ENCODE measurements at regions not wholly inside any gene's neighbourhood (a gene's known extent, or its start where the extent isn't known, plus 50 kb on each side); places are given as distances from the start of the nearest gene placed in this dataset.

- H3K36me3 ChIP-seq = no peaks in the 10 kb centered on the region
- no peak overlapping the region for H3K4me3 ChIP-seq
- no peaks in the 10 kb centered on the region for H3K27me3 ChIP-seq
- H3K9me3 ChIP-seq = no peaks in the 10 kb centered on the region
- TF ChIP-seq CTCF (IDR thresholded peaks at IDR 0.05) = no peak
- H3K27ac ChIP-seq = no peak overlapping the region
- H3K4me1 ChIP-seq = no peaks in the 10 kb centered on the region
- DNase-seq (ENCODE audit: low spot score) = no peak
These were observed 1767.7 kb downstream of the EFNA5 start for GRCh38 chr5:105903069-105903468.

- Histone ChIP-seq H3K4me1 (no peaks in the 10 kb centered on the region), H3K4me3 (no peak overlapping the region), H3K27me3 (no peaks in the 10 kb centered on the region), H3K9me3 (no peaks in the 10 kb centered on the region), H3K27ac (no peak overlapping the region), H3K36me3 (no peaks in the 10 kb centered on the region)
- DNase-seq (ENCODE audit: low spot score) = no peak
- no peak for TF ChIP-seq CTCF (IDR thresholded peaks at IDR 0.05)
These were observed 1771.0 kb downstream of the EFNA5 start for GRCh38 chr5:105899726-105900125.

- TF ChIP-seq CTCF (IDR thresholded peaks at IDR 0.05) = no peak
- no peak for DNase-seq (ENCODE audit: low spot score)
- H3K36me3 ChIP-seq = no peaks in the 10 kb centered on the region
- no peaks in the 10 kb centered on the region for H3K4me1 ChIP-seq
- no peaks in the 10 kb centered on the region for H3K27me3 ChIP-seq
- H3K9me3 ChIP-seq = no peaks in the 10 kb centered on the region
- H3K27ac ChIP-seq = no peak overlapping the region
- H3K4me3 ChIP-seq = no peak overlapping the region
These were observed 1772.6 kb downstream of the EFNA5 start for GRCh38 chr5:105898183-105898582.

DNA sequence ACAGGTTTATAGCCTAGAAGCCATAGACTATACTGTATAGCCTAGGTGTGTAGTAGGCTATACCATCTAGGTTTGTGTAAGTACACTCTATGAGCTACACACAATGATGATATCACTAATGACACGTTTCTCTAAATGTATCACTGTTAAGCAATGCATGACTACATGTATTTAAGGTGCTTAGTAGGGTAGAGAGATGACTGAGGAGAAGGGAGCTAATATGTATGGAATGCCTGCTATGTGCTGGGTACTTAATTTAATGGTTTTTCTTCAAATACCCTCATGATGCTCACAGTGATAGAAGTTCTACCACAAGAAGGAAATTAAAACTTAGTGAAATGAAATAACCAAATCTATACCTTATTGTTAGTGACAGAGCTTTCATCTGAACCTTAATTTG, 1785.5 kb downstream of the EFNA5 start:
- no peak overlapping the region for H3K4me3 ChIP-seq
- H3K4me1 ChIP-seq = no peaks in the 10 kb centered on the region
- H3K27ac ChIP-seq = no peak overlapping the region
- no peak for TF ChIP-seq CTCF (IDR thresholded peaks at IDR 0.05)
- no peaks in the 10 kb centered on the region for H3K36me3 ChIP-seq
- H3K27me3 ChIP-seq = no peaks in the 10 kb centered on the region
- no peak for DNase-seq (ENCODE audit: low spot score)
- H3K9me3 ChIP-seq = no peaks in the 10 kb centered on the region

GRCh38 chr5:105882956-105883481, 1787.7 kb downstream of the EFNA5 start:
- Histone ChIP-seq H3K27ac (no peak overlapping the region), H3K27me3 (no peaks in the 10 kb centered on the region), H3K9me3 (no peaks in the 10 kb centered on the region), H3K4me1 (no peaks in the 10 kb centered on the region), H3K4me3 (no peak overlapping the region), H3K36me3 (no peaks in the 10 kb centered on the region)
- no peak for TF ChIP-seq CTCF (IDR thresholded peaks at IDR 0.05)
- no peak for DNase-seq (ENCODE audit: low spot score)

DNA sequence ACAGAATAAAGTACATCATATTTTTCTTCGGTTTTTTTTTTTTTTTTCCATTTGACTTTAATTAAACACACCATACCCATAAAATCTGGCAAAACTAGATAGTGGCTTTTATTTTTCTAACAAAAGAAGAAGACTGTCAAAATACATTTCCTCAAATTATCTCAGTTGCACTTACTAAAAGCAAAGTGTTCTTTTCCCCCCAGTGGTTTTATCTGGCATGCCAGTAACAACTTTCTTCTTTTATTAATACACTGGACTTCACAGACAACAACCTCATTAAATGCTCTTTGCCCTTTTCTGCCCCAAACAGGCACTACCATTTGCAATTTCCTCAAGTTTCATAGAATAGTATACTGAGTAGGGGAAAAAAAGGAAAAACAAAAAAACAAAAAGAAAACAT, 1792.3 kb downstream of the EFNA5 start:
- Histone ChIP-seq H3K9me3 (no peaks in the 10 kb centered on the region), H3K27ac (no peak overlapping the region), H3K4me1 (no peaks in the 10 kb centered on the region), H3K4me3 (no peak overlapping the region), H3K36me3 (no peaks in the 10 kb centered on the region), H3K27me3 (no peaks in the 10 kb centered on the region)
- TF ChIP-seq CTCF (IDR thresholded peaks at IDR 0.05) = no peak
- DNase-seq (ENCODE audit: low spot score) = no peak
